ENCODE measurements at regions not wholly inside any gene's neighbourhood (a gene's known extent, or its start where the extent isn't known, plus 50 kb on each side); places are given as distances from the start of the nearest gene placed in this dataset.

DNA sequence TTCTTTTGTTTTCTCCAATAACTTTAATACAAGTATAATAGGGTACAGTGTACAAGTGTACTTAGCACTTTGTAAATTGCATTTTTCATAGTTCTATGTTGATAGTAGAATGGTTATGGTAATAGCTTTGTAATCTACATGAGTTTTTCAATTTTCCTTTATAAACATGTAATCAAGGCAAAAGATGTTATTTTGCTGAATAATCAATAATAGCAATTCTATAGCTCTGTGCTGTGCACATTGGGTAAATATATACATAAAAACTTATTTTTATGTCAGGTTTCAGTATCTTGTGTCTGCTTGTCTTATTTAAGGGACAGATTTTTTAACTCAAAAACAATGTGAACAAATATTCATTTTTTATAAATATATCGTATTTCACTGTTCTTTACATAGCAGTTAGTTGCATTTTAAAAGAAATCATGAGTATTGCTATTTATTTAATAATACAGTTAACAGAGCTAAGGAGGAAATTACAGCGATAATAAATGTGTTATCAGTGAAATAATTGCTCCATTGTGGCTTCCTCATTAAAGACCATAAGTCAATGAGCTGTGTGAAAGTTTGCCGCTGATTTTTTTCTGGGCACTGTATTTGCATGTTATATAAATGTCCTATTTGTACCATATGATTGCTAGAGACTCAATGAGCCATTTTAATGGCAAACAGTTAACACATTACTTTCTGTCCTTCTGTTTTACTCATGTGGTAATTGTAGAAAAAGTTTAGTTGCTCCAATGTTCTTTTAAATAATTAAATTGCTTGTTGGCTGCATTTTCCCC lies 214.6 kb upstream of the STAC start:
- DNase-seq (no peak), ATAC-seq (no peak)
- no peak for TF ChIP-seq POLR2A (IDR thresholded peaks at IDR 0.05)
- no peaks in the 10 kb centered on the region for H3K27me3 ChIP-seq
- H3K36me3 ChIP-seq: no peaks in the 10 kb centered on the region
- H3K4me1 ChIP-seq: no peaks in the 10 kb centered on the region
- 35% methylated on average over 3 of the region's 3 CpGs for WGBS (ENCODE audit: insufficient coverage, low coverage, low lambda C conversion rate, missing lambda C conversion rate)
- H3K27ac ChIP-seq: no peak overlapping the region
- intact Hi-C loops (cut with DNase I): no loop called here
- H3K4me3 ChIP-seq: no peak overlapping the region
- H3K9me3 ChIP-seq: no peaks in the 10 kb centered on the region

DNA sequence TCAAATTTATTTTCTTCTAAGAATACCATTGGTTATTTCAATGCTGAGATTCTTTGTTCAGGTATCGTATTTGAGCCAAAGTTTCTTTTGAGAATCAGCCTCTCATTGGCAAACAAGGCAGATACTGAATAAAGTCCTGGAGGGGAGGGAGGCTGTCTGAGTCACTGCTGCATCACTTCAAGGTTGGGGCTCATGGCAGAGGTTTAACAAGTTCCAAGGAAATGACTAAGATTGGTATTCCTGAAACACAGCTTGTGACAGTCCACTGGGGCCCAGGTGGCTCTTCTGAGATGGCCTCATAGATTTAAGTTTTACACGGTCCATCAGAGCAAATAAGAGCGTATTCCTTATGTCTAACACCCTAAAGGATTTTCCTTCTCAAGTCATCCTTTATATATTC lies 213.8 kb upstream of the STAC start:
- Histone ChIP-seq H3K27me3 (no peaks in the 10 kb centered on the region), H3K4me1 (no peaks in the 10 kb centered on the region), H3K36me3 (no peaks in the 10 kb centered on the region), H3K9me3 (no peaks in the 10 kb centered on the region), H3K27ac (no peak overlapping the region), H3K4me3 (no peak overlapping the region)
- intact Hi-C loops (cut with DNase I): no loop called here
- WGBS (ENCODE audit: insufficient coverage, low coverage, low lambda C conversion rate, missing lambda C conversion rate): 60% methylated on average over 3 of the region's 3 CpGs
- TF ChIP-seq POLR2A (IDR thresholded peaks at IDR 0.05): no peak
- TF ChIP-seq, protein P1, sequence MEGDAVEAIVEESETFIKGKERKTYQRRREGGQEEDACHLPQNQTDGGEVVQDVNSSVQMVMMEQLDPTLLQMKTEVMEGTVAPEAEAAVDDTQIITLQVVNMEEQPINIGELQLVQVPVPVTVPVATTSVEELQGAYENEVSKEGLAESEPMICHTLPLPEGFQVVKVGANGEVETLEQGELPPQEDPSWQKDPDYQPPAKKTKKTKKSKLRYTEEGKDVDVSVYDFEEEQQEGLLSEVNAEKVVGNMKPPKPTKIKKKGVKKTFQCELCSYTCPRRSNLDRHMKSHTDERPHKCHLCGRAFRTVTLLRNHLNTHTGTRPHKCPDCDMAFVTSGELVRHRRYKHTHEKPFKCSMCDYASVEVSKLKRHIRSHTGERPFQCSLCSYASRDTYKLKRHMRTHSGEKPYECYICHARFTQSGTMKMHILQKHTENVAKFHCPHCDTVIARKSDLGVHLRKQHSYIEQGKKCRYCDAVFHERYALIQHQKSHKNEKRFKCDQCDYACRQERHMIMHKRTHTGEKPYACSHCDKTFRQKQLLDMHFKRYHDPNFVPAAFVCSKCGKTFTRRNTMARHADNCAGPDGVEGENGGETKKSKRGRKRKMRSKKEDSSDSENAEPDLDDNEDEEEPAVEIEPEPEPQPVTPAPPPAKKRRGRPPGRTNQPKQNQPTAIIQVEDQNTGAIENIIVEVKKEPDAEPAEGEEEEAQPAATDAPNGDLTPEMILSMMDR (IDR thresholded peaks at IDR 0.05): no peak
- DNase-seq: no peak
- ATAC-seq: no peak

DNA sequence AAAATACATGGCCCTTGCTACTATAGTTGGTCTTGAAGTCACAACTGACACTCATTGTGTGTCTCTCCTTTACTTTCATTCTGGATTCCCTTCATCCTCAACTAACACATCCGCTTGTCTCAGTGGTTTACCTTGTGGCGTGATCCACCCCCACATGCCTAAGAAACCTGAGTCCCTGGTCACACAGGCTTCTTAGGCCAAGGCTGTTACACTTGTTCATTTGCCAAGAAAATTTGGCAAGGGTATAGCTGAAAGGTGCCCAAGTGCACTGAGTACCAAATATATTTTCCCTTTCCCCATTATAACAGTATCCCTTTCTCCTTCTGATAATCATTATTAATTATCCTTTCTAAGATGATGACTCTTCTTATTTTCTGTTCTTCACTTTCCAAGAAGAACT lies 207.6 kb upstream of the STAC start:
- WGBS (ENCODE audit: insufficient coverage, low coverage, low lambda C conversion rate, missing lambda C conversion rate): 81% methylated on average over 2 of the region's 2 CpGs
- H3K36me3 ChIP-seq: no peaks in the 10 kb centered on the region

DNA sequence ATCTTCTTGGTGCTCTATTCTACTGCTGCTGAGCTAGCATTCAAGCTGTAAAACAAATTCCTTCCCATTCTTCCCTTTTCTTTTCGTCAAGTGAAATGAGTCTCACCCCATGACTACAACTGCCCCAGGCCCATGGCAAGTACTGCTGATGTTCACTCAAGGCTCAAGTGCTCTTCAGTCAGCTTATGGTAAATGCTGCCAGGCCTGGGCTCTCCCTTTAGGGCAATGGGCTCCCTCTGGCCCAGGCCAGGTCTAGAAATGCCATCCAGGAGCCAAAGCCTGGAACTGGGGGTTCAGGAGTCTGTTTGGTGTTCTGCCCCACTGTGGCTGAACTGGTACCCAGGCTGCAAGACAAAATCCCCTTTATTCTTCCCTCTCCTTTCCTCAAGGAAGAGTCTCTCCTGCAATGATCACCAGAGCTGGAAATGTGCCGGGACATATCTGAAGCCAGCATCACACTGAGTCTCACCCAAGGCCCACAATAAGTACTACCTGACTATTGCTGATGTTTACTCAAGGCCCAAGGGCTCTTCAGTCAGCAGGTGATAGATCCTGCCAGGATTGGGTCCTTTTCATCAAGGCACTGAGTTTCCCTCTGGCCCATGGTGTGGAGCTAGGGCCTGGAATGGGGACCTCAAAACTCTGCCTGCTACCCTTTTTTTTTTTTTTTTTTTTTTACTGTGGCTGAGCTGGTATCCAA lies 205.0 kb upstream of the STAC start:
- intact Hi-C loops (cut with DNase I): no loop called here
- Histone ChIP-seq H3K36me3 (no peaks in the 10 kb centered on the region), H3K4me3 (no peak overlapping the region), H3K27me3 (no peaks in the 10 kb centered on the region), H3K4me1 (no peaks in the 10 kb centered on the region), H3K9me3 (no peaks in the 10 kb centered on the region), H3K27ac (no peak overlapping the region)
- TF ChIP-seq POLR2A (IDR thresholded peaks at IDR 0.05): no peak
- TF ChIP-seq, protein P1 (IDR thresholded peaks at IDR 0.05): no peak
- DNase-seq: no peak
- ATAC-seq: no peak
- WGBS (ENCODE audit: insufficient coverage, low coverage, low lambda C conversion rate, missing lambda C conversion rate): 63% methylated on average over 1 of the region's 2 CpGs

More for the DNA sequence above, 207.6 kb upstream of the STAC start:
- Histone ChIP-seq H3K9me3 (no peaks in the 10 kb centered on the region), H3K4me3 (no peak overlapping the region), H3K4me1 (no peaks in the 10 kb centered on the region), H3K27ac (no peak overlapping the region), H3K27me3 (no peaks in the 10 kb centered on the region)
- peak in 1 of 4 donors; percentile 27 for ATAC-seq
- no peak for DNase-seq
- intact Hi-C loops (cut with DNase I): no loop called here
- TF ChIP-seq, protein P1 (IDR thresholded peaks at IDR 0.05): no peak
- TF ChIP-seq POLR2A (IDR thresholded peaks at IDR 0.05): no peak

DNA sequence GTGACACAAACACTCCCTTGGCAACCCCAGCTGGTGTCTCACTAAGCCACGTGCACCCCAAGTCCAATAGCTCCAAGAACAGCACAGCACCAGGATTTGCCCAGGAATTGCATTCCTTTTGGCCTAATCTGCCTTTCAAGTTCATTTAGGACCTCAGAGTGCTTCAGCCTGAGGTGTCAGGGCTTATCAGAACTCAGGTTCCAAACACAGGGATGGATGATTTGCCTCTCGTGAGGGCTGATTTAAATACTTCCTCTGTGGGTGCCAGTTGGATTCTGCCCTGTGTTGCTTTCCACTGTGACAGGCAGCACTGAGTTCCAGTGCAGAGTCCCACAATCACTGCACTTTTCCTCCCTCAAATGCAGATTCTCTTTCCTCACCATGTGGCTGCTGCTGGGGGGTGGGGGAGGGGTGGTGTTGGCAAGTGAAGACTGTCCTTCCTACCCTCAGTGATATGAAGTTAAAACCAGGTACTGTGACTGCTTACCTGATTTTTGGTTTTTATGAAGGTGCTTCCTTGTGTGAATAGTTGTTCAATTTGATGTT lies 204.3 kb upstream of the STAC start:
- Histone ChIP-seq H3K4me3 (no peak overlapping the region), H3K27me3 (no peaks in the 10 kb centered on the region), H3K4me1 (no peaks in the 10 kb centered on the region), H3K9me3 (no peaks in the 10 kb centered on the region), H3K27ac (no peak overlapping the region), H3K36me3 (no peaks in the 10 kb centered on the region)
- intact Hi-C loops (cut with DNase I): no loop called here
- DNase-seq: no peak
- no peak for ATAC-seq
- WGBS (ENCODE audit: insufficient coverage, low coverage, low lambda C conversion rate, missing lambda C conversion rate): 56% methylated on average over 2 of the region's 2 CpGs
- TF ChIP-seq, protein P1 (IDR thresholded peaks at IDR 0.05): no peak
- no peak for TF ChIP-seq POLR2A (IDR thresholded peaks at IDR 0.05)
